T-cell (primary cell): ENCODE measurements at regions not wholly inside any gene's neighbourhood (a gene's known extent, or its start where the extent isn't known, plus 50 kb on each side); places are given as distances from the start of the nearest gene placed in this dataset.

Experiments used
- ATAC-seq, 4 experiments: fragments of 200-7000 bp in 3 of 4; fragments of 150-1000 bp in 1 of 4; cut with Tn5 transposase; replicated peaks in 1 of 4; 1 replicate in 3 of 4; 2 replicates in 1 of 4; pipeline ENCODE4 v1.10.0; 2021; ENCODE audit warnings: moderate library complexity in 3 of 4, mild to moderate bottlenecking in 2 of 4, moderate number of reproducible peaks in 1 of 4
- CTCF ChIA-PET, 2 donors: fragments of 300-600 bp; sonication (Branson Sonifier 250); formaldehyde crosslinking; loops; one replicate each; lab custom pipeline; 2022; ENCODE audit warnings: antibody characterized with exemption in 2 of 2; lab: Charles Lee
- POLR2A ChIA-PET, 2 donors: fragments of 300-600 bp; sonication (Branson Sonifier 250); formaldehyde crosslinking; loops; one replicate each; lab custom pipeline; 2022; ENCODE audit warnings: antibody characterized with exemption in 2 of 2; lab: Charles Lee
- DNase-seq, 35 experiments: peaks; one replicate each; pipeline versions ENCODE4 v3.0.0 to v3.0.0-alpha.2; 2013 to 2023
- H3K27ac ChIP-seq: one replicate; pipeline ENCODE4 v1.5.1; 2013; ENCODE audit warnings: low read length
- H3K27me3 ChIP-seq, 2 experiments: replicated peaks in 1 of 2; 1 replicate in 1 of 2; 2 replicates in 1 of 2; pipeline versions ENCODE4 v1.6.1 to v1.7.0; 2013; ENCODE audit warnings: low read length in 1 of 2, mixed read lengths in 1 of 2; ENCODE audit not compliant: control insufficient read depth in 2 of 2, insufficient read depth in 2 of 2; ENCODE audit errors: extremely low read depth in 1 of 2
- H3K36me3 ChIP-seq, 2 donors: 1 replicate in 1 of 2; 2 replicates in 1 of 2; pipeline versions ENCODE4 v1.6.1 to v1.7.0; 2013; ENCODE audit warnings: low read length in 1 of 2; ENCODE audit not compliant: control insufficient read depth in 2 of 2, insufficient read depth in 1 of 2; ENCODE audit errors: extremely low read depth in 1 of 2
- H3K4me1 ChIP-seq, 2 experiments: 1 replicate in 1 of 2; 2 replicates in 1 of 2; pipeline versions ENCODE4 v1.6.1 to v1.7.0; 2013; ENCODE audit warnings: low read length in 2 of 2, mixed read lengths in 1 of 2; ENCODE audit not compliant: insufficient read depth in 2 of 2, control insufficient read depth in 1 of 2; ENCODE audit errors: extremely low read depth in 1 of 2
- H3K4me3 ChIP-seq, 2 donors: 1 replicate in 1 of 2; 2 replicates in 1 of 2; pipeline versions ENCODE4 v1.5.1 to v1.7.0; 2013; ENCODE audit warnings: mild to moderate bottlenecking in 2 of 2, low read length in 1 of 2, moderate library complexity in 1 of 2; ENCODE audit not compliant: control insufficient read depth in 1 of 2; ENCODE audit errors: extremely low read depth in 1 of 2
- H3K9me3 ChIP-seq: 2 replicates; pipeline ENCODE4 v1.7.0; 2013
- H3K27ac Mint-ChIP-seq, 2 donors: one replicate each; pipeline ENCODE4 v1.8.0; 2020 to 2021; ENCODE audit warnings: mild to moderate bottlenecking in 2 of 2, mixed read lengths in 2 of 2
- H3K27me3 Mint-ChIP-seq, 2 donors: one replicate each; pipeline ENCODE4 v1.8.0; 2021 to 2022; ENCODE audit warnings: mixed read lengths in 2 of 2
- H3K36me3 Mint-ChIP-seq: one replicate; pipeline ENCODE4 v1.8.0; 2021; ENCODE audit warnings: mixed read lengths
- H3K4me1 Mint-ChIP-seq, 3 donors: one replicate each; pipeline ENCODE4 v1.8.0; 2020 to 2022; ENCODE audit warnings: mixed read lengths in 3 of 3, mild to moderate bottlenecking in 1 of 3
- H3K4me3 Mint-ChIP-seq, 3 donors: one replicate each; pipeline ENCODE4 v1.8.0; 2020 to 2022; ENCODE audit warnings: mild to moderate bottlenecking in 3 of 3, mixed read lengths in 3 of 3, moderate library complexity in 3 of 3
- H3K9me3 Mint-ChIP-seq, 3 donors: one replicate each; pipeline ENCODE4 v1.8.0; 2020 to 2022; ENCODE audit warnings: mixed read lengths in 3 of 3
- WGBS: methylation state at CpG from one replicate; pipeline ENCODE4 v1.1.5; 2013; ENCODE audit warnings: missing lambda C conversion rate; ENCODE audit not compliant: insufficient coverage; 5-methylcytosine and 5-hydroxymethylcytosine counted together

DNA sequence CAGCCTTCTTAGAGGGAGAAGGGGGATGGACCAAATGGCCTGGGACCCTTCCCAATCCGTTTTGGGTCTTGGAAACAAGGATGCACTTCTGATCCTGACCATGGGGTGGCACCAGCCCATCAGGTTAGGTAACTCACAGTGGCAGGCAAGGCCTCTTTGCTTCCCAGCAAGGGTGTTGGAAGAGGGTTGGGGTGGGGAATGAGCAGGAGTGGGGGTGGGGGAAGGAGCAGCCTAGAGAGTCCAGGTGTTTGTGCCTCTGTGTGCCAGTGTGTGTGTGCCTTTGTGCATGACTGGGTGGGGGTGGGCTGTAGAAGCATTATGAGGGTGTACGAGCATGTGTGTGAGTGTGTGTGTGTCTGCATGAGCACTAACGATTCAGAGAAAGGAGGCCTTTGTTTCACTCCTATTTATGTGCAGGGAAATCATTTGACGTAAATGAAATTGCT, 213.1 kb downstream of the INSC start:
- H3K27me3 Mint-ChIP-seq = peaks cover 6 to 7% of the 10 kb centered on the region in 2 donors
- CTCF ChIA-PET = no interaction called here
- H3K36me3 Mint-ChIP-seq = no peaks in the 10 kb centered on the region
- H3K4me1 ChIP-seq = no peaks in the 10 kb centered on the region
- no peaks in the 10 kb centered on the region for H3K9me3 ChIP-seq
- H3K9me3 Mint-ChIP-seq = no peaks in the 10 kb centered on the region
- WGBS = 49% methylated on average over 3 of the region's 4 CpGs
- H3K36me3 ChIP-seq = no peaks in the 10 kb centered on the region
- H3K4me3 ChIP-seq = no peak overlapping the region
- H3K4me3 Mint-ChIP-seq = no peak overlapping the region
- no peak overlapping the region for H3K27ac ChIP-seq
- no peak for ATAC-seq
- H3K27ac Mint-ChIP-seq = no peak overlapping the region
- no peak for DNase-seq
- H3K4me1 Mint-ChIP-seq = no peaks in the 10 kb centered on the region
- POLR2A ChIA-PET = no interaction called here
- H3K27me3 ChIP-seq = no peaks in the 10 kb centered on the region

DNA sequence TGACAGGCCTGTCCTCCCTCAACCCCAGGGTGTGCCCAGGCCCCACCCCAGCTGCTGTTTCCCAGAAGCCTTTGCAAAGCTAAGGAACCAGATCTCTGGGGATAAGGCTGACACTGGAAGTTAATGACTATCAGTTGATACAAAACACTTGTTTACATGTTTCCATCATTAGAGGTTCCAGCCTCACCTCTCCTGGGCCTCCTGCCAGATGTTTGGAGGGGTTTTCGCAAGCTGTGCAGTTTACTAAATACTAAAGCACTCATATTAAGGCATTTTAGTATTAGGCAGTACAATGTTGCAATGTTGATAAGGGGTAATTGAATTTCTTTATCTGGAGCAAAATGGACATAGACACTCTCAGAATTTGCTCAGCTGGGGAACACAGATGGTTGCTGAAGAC, 218.7 kb downstream of the INSC start:
- no CpG with 5 or more reads among the region's 1 CpG for WGBS
- H3K27me3 Mint-ChIP-seq = peaks cover 0 to 5% of the 10 kb centered on the region in 2 donors
- H3K27ac Mint-ChIP-seq = no peak overlapping the region

DNA sequence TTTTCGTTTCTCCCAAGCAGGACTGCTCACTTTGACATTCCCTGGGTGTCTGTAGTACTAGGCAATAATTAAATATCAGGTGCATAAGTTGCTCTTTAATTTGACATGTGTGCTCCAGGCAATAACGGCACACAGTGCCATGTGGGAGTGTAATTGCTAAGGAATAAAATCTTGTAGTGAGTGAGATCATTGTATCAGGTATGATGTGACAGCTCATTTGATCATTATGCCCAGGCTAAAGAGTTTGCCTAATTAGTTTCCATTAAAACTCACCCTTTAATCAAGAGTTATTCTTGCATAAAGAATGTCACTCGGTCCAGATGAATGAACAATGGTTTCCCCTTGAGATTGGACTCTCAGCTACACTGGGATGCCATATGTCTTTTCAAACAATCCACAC, 220.0 kb downstream of the INSC start:
- ChIA-PET CTCF (no interaction called here), POLR2A (no interaction called here)
- 88% methylated on average over 1 of the region's 3 CpGs for WGBS
- Mint-ChIP-seq H3K36me3 (no peaks in the 10 kb centered on the region), H3K9me3 (peaks cover 0 to 4% (median 0%) of the 10 kb centered on the region in 3 donors), H3K4me3 (no peak overlapping the region), H3K27ac (no peak overlapping the region), H3K27me3 (peaks cover 0 to 4% of the 10 kb centered on the region in 2 donors), H3K4me1 (no peaks in the 10 kb centered on the region)
- Histone ChIP-seq H3K4me3 (no peak overlapping the region), H3K27me3 (no peaks in the 10 kb centered on the region), H3K9me3 (no peaks in the 10 kb centered on the region), H3K36me3 (no peaks in the 10 kb centered on the region), H3K27ac (no peak overlapping the region), H3K4me1 (no peaks in the 10 kb centered on the region)
- no peak for DNase-seq
- ATAC-seq = no peak

More for the DNA sequence above, 218.7 kb downstream of the INSC start:
- H3K4me1 Mint-ChIP-seq = no peaks in the 10 kb centered on the region
- no peaks in the 10 kb centered on the region for H3K9me3 ChIP-seq
- H3K4me1 ChIP-seq = no peaks in the 10 kb centered on the region
- no peaks in the 10 kb centered on the region for H3K27me3 ChIP-seq
- ATAC-seq (no peak), DNase-seq (no peak)
- no peak overlapping the region for H3K27ac ChIP-seq
- H3K4me3 Mint-ChIP-seq = no peak overlapping the region
- no peaks in the 10 kb centered on the region for H3K36me3 Mint-ChIP-seq
- H3K9me3 Mint-ChIP-seq = no peaks in the 10 kb centered on the region
- CTCF ChIA-PET = no interaction called here
- no peaks in the 10 kb centered on the region for H3K36me3 ChIP-seq
- POLR2A ChIA-PET = no interaction called here
- H3K4me3 ChIP-seq = no peak overlapping the region

DNA sequence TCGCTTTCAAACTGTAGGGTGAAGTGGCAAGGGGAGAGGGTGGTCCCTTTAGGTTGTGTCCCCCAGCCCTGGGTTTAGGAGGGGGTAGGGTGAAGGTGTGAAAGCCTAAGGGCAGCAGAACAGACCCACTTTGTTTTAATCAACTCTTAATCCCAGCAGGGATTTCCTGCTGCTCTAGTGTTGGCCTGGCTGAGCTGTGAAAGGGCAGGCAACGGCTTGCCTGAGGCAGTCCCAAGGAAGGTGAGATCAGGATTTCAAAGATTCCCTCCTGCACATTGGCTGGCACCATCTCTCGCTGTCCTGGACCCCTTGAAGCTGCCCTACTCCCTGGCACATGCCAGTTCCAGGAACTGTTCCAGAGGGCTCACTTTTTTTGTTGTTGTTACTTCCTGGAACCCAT, 221.3 kb downstream of the INSC start:
- CTCF ChIA-PET = no interaction called here
- no peak overlapping the region for H3K4me3 ChIP-seq
- H3K27ac ChIP-seq = no peak overlapping the region
- POLR2A ChIA-PET = no interaction called here
- H3K4me3 Mint-ChIP-seq = no peak overlapping the region
- 62% methylated on average over 2 of the region's 3 CpGs for WGBS
- no peak overlapping the region for H3K27ac Mint-ChIP-seq
- H3K9me3 Mint-ChIP-seq = peaks cover 0 to 4% (median 4%) of the 10 kb centered on the region in 3 donors
- H3K36me3 ChIP-seq = no peaks in the 10 kb centered on the region
- no peaks in the 10 kb centered on the region for H3K9me3 ChIP-seq
- H3K27me3 Mint-ChIP-seq = peaks cover 4 to 5% of the 10 kb centered on the region in 2 donors
- DNase-seq (no peak), ATAC-seq (no peak)
- H3K4me1 Mint-ChIP-seq = no peaks in the 10 kb centered on the region
- no peaks in the 10 kb centered on the region for H3K27me3 ChIP-seq
- H3K4me1 ChIP-seq = no peaks in the 10 kb centered on the region
- H3K36me3 Mint-ChIP-seq = no peaks in the 10 kb centered on the region

DNA sequence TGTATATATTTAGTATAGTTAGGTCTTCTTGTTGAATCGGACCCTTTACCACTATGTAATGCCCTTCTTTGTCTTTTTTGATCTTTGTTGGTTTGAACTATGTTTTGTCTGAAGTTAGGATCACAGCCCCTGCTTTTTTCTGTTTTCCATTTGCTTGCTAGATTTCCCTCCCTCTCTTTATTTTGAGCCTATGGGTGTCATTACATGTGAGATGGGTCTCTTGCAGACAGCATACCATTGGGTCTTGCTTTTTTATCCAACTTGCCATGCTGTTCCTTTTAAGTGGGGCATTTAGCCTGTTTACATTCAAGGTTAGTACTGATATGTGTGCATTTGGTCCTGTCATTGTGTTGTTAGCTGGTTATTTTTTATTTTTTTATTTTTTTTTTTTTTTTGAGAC, 224.6 kb downstream of the INSC start:
- ATAC-seq = no peak
- no peaks in the 10 kb centered on the region for H3K4me1 Mint-ChIP-seq
- ChIA-PET POLR2A (no interaction called here), CTCF (no interaction called here)
- Histone ChIP-seq H3K4me3 (no peak overlapping the region), H3K27ac (no peak overlapping the region), H3K4me1 (no peaks in the 10 kb centered on the region), H3K9me3 (no peaks in the 10 kb centered on the region), H3K36me3 (no peaks in the 10 kb centered on the region), H3K27me3 (no peaks in the 10 kb centered on the region)
- no peak for DNase-seq
- H3K27me3 Mint-ChIP-seq = peaks cover 9 to 10% of the 10 kb centered on the region in 2 donors
- no CpG with 5 or more reads among the region's 1 CpG for WGBS
- no peak overlapping the region for H3K27ac Mint-ChIP-seq
- peaks cover 0 to 4% (median 4%) of the 10 kb centered on the region in 3 donors for H3K9me3 Mint-ChIP-seq
- no peak overlapping the region for H3K4me3 Mint-ChIP-seq
- H3K36me3 Mint-ChIP-seq = no peaks in the 10 kb centered on the region

DNA sequence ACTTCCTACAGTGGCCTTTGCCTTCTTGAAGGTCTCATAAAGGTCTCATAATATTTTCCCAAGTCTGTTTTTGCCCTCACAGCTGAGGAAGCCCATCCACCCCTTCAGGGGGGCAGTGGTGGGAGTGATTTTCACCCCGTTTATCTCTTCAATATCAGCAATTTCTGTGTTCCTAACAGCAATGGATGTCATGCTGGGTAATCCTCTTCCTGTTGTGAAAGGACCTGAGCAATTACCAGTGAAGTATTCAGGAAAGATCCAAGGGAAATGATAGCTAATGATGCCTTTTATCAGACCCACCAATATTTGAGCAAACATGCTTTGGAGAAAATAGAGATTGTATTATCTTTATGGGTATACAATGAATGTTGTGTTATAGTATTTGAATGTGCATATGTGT, 226.9 kb downstream of the INSC start:
- DNase-seq (no peak), ATAC-seq (no peak)
- H3K4me1 Mint-ChIP-seq = no peaks in the 10 kb centered on the region
- H3K9me3 ChIP-seq = no peaks in the 10 kb centered on the region
- no CpG with 5 or more reads among the region's 1 CpG for WGBS
- CTCF ChIA-PET = no interaction called here
- no peak overlapping the region for H3K4me3 ChIP-seq
- H3K9me3 Mint-ChIP-seq = peaks cover 0 to 4% (median 4%) of the 10 kb centered on the region in 3 donors
- no peaks in the 10 kb centered on the region for H3K36me3 Mint-ChIP-seq
- H3K27ac Mint-ChIP-seq = no peak overlapping the region
- H3K4me3 Mint-ChIP-seq = no peak overlapping the region
- H3K27me3 Mint-ChIP-seq = peaks cover 9 to 10% of the 10 kb centered on the region in 2 donors
- H3K36me3 ChIP-seq = no peaks in the 10 kb centered on the region
- POLR2A ChIA-PET = no interaction called here
- no peaks in the 10 kb centered on the region for H3K4me1 ChIP-seq
- no peaks in the 10 kb centered on the region for H3K27me3 ChIP-seq
- no peak overlapping the region for H3K27ac ChIP-seq

DNA sequence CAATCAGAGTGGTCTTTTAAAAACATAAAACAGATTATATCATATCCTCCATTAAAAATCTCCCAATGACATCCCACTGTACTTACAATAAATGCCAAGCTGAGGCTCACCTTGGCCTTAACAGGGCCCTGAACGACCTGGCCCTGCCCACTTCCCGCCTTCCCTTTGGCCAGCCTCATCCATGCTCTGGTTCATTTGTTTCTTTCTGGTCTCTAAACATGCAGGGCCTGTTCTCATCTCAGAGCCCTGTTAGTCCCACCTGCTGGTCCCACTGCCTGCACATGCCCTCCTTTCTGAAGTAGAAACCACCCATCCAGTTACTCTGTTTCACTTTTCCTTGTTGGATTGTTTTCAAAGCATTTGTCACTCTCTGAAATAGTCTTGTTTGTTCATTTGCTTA, 227.4 kb downstream of the INSC start:
- Histone ChIP-seq H3K9me3 (no peaks in the 10 kb centered on the region), H3K4me1 (no peaks in the 10 kb centered on the region), H3K27me3 (no peaks in the 10 kb centered on the region), H3K36me3 (no peaks in the 10 kb centered on the region), H3K4me3 (no peak overlapping the region), H3K27ac (no peak overlapping the region)
- no peak for ATAC-seq
- POLR2A ChIA-PET = no interaction called here
- Mint-ChIP-seq H3K36me3 (no peaks in the 10 kb centered on the region), H3K4me3 (no peak overlapping the region), H3K27ac (no peak overlapping the region), H3K27me3 (peaks cover 9 to 10% of the 10 kb centered on the region in 2 donors), H3K4me1 (no peaks in the 10 kb centered on the region), H3K9me3 (peaks cover 0 to 4% (median 4%) of the 10 kb centered on the region in 3 donors)
- no peak for DNase-seq
- WGBS = 47% methylated on average over 2 of the region's 2 CpGs
- CTCF ChIA-PET = no interaction called here
